B cell (primary cell): ENCODE measurements at regions not wholly inside any gene's neighbourhood (a gene's known extent, or its start where the extent isn't known, plus 50 kb on each side); places are given as distances from the start of the nearest gene placed in this dataset.

Experiments
- ATAC-seq: fragments of 200-7000 bp; cut with Tn5 transposase; one replicate; pipeline ENCODE4 v1.10.0; 2021; ENCODE audit warnings: low read depth, mild to moderate bottlenecking, moderate number of reproducible peaks, moderate library complexity
- CTCF ChIA-PET: fragments of 350-600 bp; sonication (Branson Sonifier 250); formaldehyde crosslinking; loops from one replicate; lab custom pipeline; 2021; ENCODE audit warnings: antibody characterized with exemption, inconsistent platforms; lab: Charles Lee
- POLR2A ChIA-PET: fragments of 350-600 bp; sonication (Branson Sonifier 250); formaldehyde crosslinking; loops from one replicate; lab custom pipeline; 2021; ENCODE audit warnings: antibody characterized with exemption; lab: Charles Lee
- DNase-seq: peaks from one replicate; pipeline ENCODE4 v3.0.0; 2013
- H2AFZ ChIP-seq: 2 replicates; pipeline ENCODE4 v1.6.1; 2012; ENCODE audit warnings: mild to moderate bottlenecking, low read depth, low read length; ENCODE audit not compliant: insufficient read depth, poor library complexity, severe bottlenecking
- H3K27ac ChIP-seq, 2 donors: 1 replicate in 1 of 2; 2 replicates in 1 of 2; pipeline ENCODE4 v1.5.1; 2012 to 2013; ENCODE audit warnings: low read length in 2 of 2, mild to moderate bottlenecking in 2 of 2, moderate library complexity in 1 of 2
- H3K27me3 ChIP-seq, 4 experiments: fragments of 200-600 bp in 1 of 4; sonication (generic) in 1 of 4; replicated peaks in 1 of 4; 1 replicate in 2 of 4; 2 replicates in 2 of 4; pipeline versions ENCODE4 v1.6.1 to v1.7.0; 2013 to 2016; ENCODE audit warnings: low read length in 3 of 4, mild to moderate bottlenecking in 2 of 4, mixed read lengths in 1 of 4, moderate library complexity in 1 of 4; ENCODE audit not compliant: insufficient read depth in 4 of 4, control insufficient read depth in 3 of 4; ENCODE audit errors: control extremely low read depth in 1 of 4
- H3K36me3 ChIP-seq, 2 experiments: replicated peaks in 1 of 2; 1 replicate in 1 of 2; 2 replicates in 1 of 2; pipeline versions ENCODE4 v1.6.1 to v1.7.1; 2013; ENCODE audit warnings: low read length in 1 of 2; ENCODE audit not compliant: insufficient read depth in 2 of 2, control insufficient read depth in 1 of 2; ENCODE audit errors: control extremely low read depth in 1 of 2, extremely low read depth in 1 of 2
- H3K4me1 ChIP-seq, 2 donors: fragments of 200-600 bp in 1 of 2; sonication (generic) in 1 of 2; 1 replicate in 1 of 2; 2 replicates in 1 of 2; pipeline versions ENCODE4 v1.5.1 to v1.6.1; 2013 to 2017; ENCODE audit warnings: low read length in 2 of 2; ENCODE audit not compliant: control insufficient read depth in 2 of 2, insufficient read depth in 2 of 2
- H3K4me2 ChIP-seq: replicated peaks from 2 replicates; pipeline ENCODE3; 2012; ENCODE audit warnings: mild to moderate bottlenecking, low read depth, low read length; ENCODE audit not compliant: poor library complexity, severe bottlenecking
- H3K4me3 ChIP-seq, 5 experiments: fragments of 200-600 bp in 1 of 5; sonication (generic) in 1 of 5; 1 replicate in 3 of 5; 2 replicates in 2 of 5; pipeline versions ENCODE4 v1.5.1 to v1.7.0; 2011 to 2016; ENCODE audit warnings: low read length in 4 of 5, mild to moderate bottlenecking in 4 of 5, low read depth in 2 of 5, control low read depth in 1 of 5, moderate library complexity in 1 of 5; ENCODE audit not compliant: insufficient read depth in 1 of 5; ENCODE audit errors: control extremely low read depth in 1 of 5, extremely low read depth in 1 of 5
- H3K79me2 ChIP-seq: fragments of 200-600 bp; sonication (generic); one replicate; pipeline ENCODE4 v1.6.0; 2016; ENCODE audit warnings: low read length; ENCODE audit not compliant: control insufficient read depth, insufficient read depth
- H3K9ac ChIP-seq: fragments of 200-600 bp; sonication (generic); 2 replicates; pipeline ENCODE4 v1.6.1; 2017; ENCODE audit warnings: mild to moderate bottlenecking, low read length, moderate library complexity
- H3K9me3 ChIP-seq, 3 donors: one replicate each; pipeline versions ENCODE4 v1.6.1 to v1.7.1; 2013; ENCODE audit warnings: low read length in 2 of 3; ENCODE audit not compliant: control insufficient read depth in 2 of 3, insufficient read depth in 1 of 3; ENCODE audit errors: control extremely low read depth in 1 of 3
- H4K20me1 ChIP-seq: 2 replicates; pipeline ENCODE4 v1.6.0; 2012; ENCODE audit warnings: mild to moderate bottlenecking, low read length; ENCODE audit not compliant: insufficient read depth, control insufficient read depth, poor library complexity, severe bottlenecking
- H3K27ac Mint-ChIP-seq: one replicate; pipeline ENCODE4 v1.8.0; 2021; ENCODE audit warnings: mixed read lengths
- H3K27me3 Mint-ChIP-seq: one replicate; pipeline ENCODE4 v1.8.0; 2021; ENCODE audit warnings: mixed read lengths
- H3K4me1 Mint-ChIP-seq: one replicate; pipeline ENCODE4 v1.8.0; 2021; ENCODE audit warnings: mixed read lengths
- H3K4me3 Mint-ChIP-seq: one replicate; pipeline ENCODE4 v1.8.0; 2021; ENCODE audit warnings: mixed read lengths
- H3K9me3 Mint-ChIP-seq: one replicate; pipeline ENCODE4 v1.8.0; 2022; ENCODE audit warnings: mixed read lengths; ENCODE audit not compliant: insufficient read depth
- EZH2 ChIP-seq: IDR thresholded peaks from 2 replicates; pipeline ENCODE4 v1.6.1; 2012; ENCODE audit warnings: borderline replicate concordance, low read depth, mild to moderate bottlenecking, moderate library complexity, low read length; ENCODE audit not compliant: insufficient read depth, poor library complexity, severe bottlenecking
- WGBS: methylation state at CpG from one replicate; pipeline ENCODE4 v1.1.5; 2013; ENCODE audit warnings: missing lambda C conversion rate; ENCODE audit not compliant: insufficient coverage; 5-methylcytosine and 5-hydroxymethylcytosine counted together
- intact Hi-C: fragments of 100-400 bp; cut with micrococcal nuclease; formaldehyde crosslinking; loops from one replicate; pipeline ENCODE4 v1.10.0; 2022
- TF ChIP-seq, protein P1 (sequence below): fragments of 200-600 bp; IDR thresholded peaks from one replicate; pipeline ENCODE4 v1.8.0; 2022; ENCODE audit warnings: antibody characterized with exemption, mild to moderate bottlenecking

GRCh38 chr2:239779584-239779983 is 245.6 kb downstream of the NDUFA10 start:
- Mint-ChIP-seq H3K27me3 (peaks cover 19% of the 10 kb centered on the region), H3K4me3 (no peak overlapping the region), H3K9me3 (no peaks in the 10 kb centered on the region), H3K27ac (no peak overlapping the region), H3K4me1 (peaks cover 2% of the 10 kb centered on the region)
- WGBS = 98% methylated on average over 10 of the region's 10 CpGs
- peaks cover 0 to 6% (median 0%) of the 10 kb centered on the region in 4 experiments for H3K27me3 ChIP-seq
- CTCF ChIA-PET = no interaction called here
- no peaks in the 10 kb centered on the region for H3K79me2 ChIP-seq
- H4K20me1 ChIP-seq = no peaks in the 10 kb centered on the region
- intact Hi-C loops = no loop called here
- no peak overlapping the region for H3K27ac ChIP-seq
- H2AFZ ChIP-seq = no peak overlapping the region
- H3K9me3 ChIP-seq = peaks cover 0 to 20% (median 0%) of the 10 kb centered on the region in 3 donors
- POLR2A ChIA-PET = no interaction called here
- no peak overlapping the region for H3K4me3 ChIP-seq
- no peaks in the 10 kb centered on the region for H3K36me3 ChIP-seq
- H3K9ac ChIP-seq = no peak overlapping the region
- H3K4me2 ChIP-seq = no peak overlapping the region
- no peak for ATAC-seq
- H3K4me1 ChIP-seq = no peaks in the 10 kb centered on the region
- no peak for TF ChIP-seq EZH2
- TF ChIP-seq, protein P1, sequence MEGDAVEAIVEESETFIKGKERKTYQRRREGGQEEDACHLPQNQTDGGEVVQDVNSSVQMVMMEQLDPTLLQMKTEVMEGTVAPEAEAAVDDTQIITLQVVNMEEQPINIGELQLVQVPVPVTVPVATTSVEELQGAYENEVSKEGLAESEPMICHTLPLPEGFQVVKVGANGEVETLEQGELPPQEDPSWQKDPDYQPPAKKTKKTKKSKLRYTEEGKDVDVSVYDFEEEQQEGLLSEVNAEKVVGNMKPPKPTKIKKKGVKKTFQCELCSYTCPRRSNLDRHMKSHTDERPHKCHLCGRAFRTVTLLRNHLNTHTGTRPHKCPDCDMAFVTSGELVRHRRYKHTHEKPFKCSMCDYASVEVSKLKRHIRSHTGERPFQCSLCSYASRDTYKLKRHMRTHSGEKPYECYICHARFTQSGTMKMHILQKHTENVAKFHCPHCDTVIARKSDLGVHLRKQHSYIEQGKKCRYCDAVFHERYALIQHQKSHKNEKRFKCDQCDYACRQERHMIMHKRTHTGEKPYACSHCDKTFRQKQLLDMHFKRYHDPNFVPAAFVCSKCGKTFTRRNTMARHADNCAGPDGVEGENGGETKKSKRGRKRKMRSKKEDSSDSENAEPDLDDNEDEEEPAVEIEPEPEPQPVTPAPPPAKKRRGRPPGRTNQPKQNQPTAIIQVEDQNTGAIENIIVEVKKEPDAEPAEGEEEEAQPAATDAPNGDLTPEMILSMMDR = no peak
- no peak for DNase-seq

DNA sequence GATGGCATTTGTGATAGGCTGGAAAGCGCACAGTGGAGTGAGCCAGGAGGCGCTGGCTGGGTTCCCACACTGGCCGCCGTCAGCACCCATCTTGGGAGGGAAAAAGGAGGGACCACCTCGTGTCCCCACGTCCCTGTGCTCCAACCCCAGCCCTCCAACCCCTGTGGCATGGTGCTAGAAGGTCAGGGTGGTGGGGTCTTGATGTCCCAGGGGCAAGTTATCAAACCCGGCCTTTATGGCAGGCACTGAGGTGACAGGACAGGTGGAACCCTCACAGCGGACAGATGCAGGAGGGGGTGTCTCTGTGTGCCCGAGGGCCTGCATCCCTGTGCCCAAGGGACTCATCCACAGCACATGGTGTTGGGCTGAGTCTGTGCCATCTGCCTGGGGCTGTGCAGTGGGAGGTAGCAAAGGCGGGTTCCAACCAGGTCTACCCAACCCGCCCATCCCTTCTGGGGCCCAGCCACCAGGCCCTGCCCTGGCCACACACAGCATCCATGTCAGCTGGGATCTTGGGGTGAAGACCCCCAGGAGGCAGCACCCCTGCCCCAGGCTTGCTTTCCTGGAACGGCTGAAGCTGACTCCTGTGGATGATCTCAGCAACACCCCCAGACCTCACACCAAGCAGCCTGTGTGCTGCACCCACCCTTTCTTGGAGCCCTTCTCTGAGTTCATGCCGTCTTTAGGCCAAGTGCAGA is 246.1 kb downstream of the NDUFA10 start:
- 95% methylated on average over 11 of the region's 13 CpGs for WGBS
- Histone ChIP-seq H3K9me3 (peaks cover 0 to 20% (median 0%) of the 10 kb centered on the region in 3 donors), H3K4me3 (no peak overlapping the region), H3K79me2 (no peaks in the 10 kb centered on the region), H3K4me1 (no peaks in the 10 kb centered on the region), H3K27ac (no peak overlapping the region), H3K27me3 (peaks cover 0 to 6% (median 0%) of the 10 kb centered on the region in 4 experiments), H3K9ac (no peak overlapping the region), H2AFZ (no peak overlapping the region), H3K36me3 (no peaks in the 10 kb centered on the region), H3K4me2 (no peak overlapping the region), H4K20me1 (no peaks in the 10 kb centered on the region)
- H3K27ac Mint-ChIP-seq = no peak overlapping the region
- ChIA-PET POLR2A (no interaction called here), CTCF (no interaction called here)
- H3K4me1 Mint-ChIP-seq = peaks cover 2% of the 10 kb centered on the region
- TF ChIP-seq, protein P1 = no peak
- no peak for TF ChIP-seq EZH2
- H3K27me3 Mint-ChIP-seq = peaks cover 21% of the 10 kb centered on the region
- ATAC-seq (no peak), DNase-seq (no peak)
- no peaks in the 10 kb centered on the region for H3K9me3 Mint-ChIP-seq
- no peak overlapping the region for H3K4me3 Mint-ChIP-seq
- intact Hi-C loops = no loop called here
